Transverse colon (tissue), 4 donors: ENCODE measurements at regions not wholly inside any gene's neighbourhood (a gene's known extent, or its start where the extent isn't known, plus 50 kb on each side); places are given as distances from the start of the nearest gene placed in this dataset.

Source experiments
- CTCF ChIP-seq, 5 experiments: fragments of 200-600 bp in 3 of 5; fragments of 450-650 bp in 2 of 5; sonication (generic) in 3 of 5; IDR thresholded peaks; 1 replicate in 2 of 5; 2 replicates in 3 of 5; pipeline ENCODE4 v1.5.1; 2016 to 2017; ENCODE audit warnings: antibody characterized with exemption in 5 of 5, inconsistent platforms in 3 of 5, mild to moderate bottlenecking in 2 of 5, moderate library complexity in 1 of 5
- EP300 ChIP-seq: sonication (generic); formaldehyde crosslinking; IDR thresholded peaks from one replicate; pipeline ENCODE4 v1.6.1; 2017; ENCODE audit warnings: antibody characterized with exemption, low read depth
- POLR2A ChIP-seq: fragments of 450-650 bp; IDR thresholded peaks from one replicate; pipeline ENCODE4 v1.6.1; 2016; ENCODE audit warnings: antibody characterized with exemption, mild to moderate bottlenecking, moderate library complexity
- POLR2AphosphoS5 ChIP-seq, 3 donors: sonication (generic); formaldehyde crosslinking; IDR thresholded peaks; one replicate each; pipeline ENCODE4 v1.6.1; 2016; ENCODE audit warnings: antibody characterized with exemption in 3 of 3

- TF ChIP-seq POLR2AphosphoS5 (IDR thresholded peaks at IDR 0.05): no peak
- no peak for TF ChIP-seq CTCF (IDR thresholded peaks at IDR 0.05)
- TF ChIP-seq EP300: no peak
- no peak for TF ChIP-seq POLR2A
These were observed 315.4 kb upstream of the ZC3H15 start for GRCh38 chr2:186170693-186171092.
